ENCODE measurements at regions not wholly inside any gene's neighbourhood (a gene's known extent, or its start where the extent isn't known, plus 50 kb on each side); places are given as distances from the start of the nearest gene placed in this dataset.
"Not testable (repeated sequence)": the region's sequence is repeated elsewhere in the genome, so short reads cannot be mapped to it uniquely, and the experiment has no call there.

GRCh38 chr2:122523143-122523542 lies 767.7 kb downstream of the TSN start:
- DNase-seq: no peak

- no peak for DNase-seq
These were observed 768.5 kb downstream of the TSN start for GRCh38 chr2:122523981-122524380.

GRCh38 chr2:122525336-122525735 lies 769.9 kb downstream of the TSN start:
- no peak for DNase-seq

GRCh38 chr2:122528061-122528460 lies 772.6 kb downstream of the TSN start:
- DNase-seq: no peak

GRCh38 chr2:122528958-122529705 lies 773.7 kb downstream of the TSN start:
- no peak for DNase-seq

GRCh38 chr2:122530814-122531213 lies 775.4 kb downstream of the TSN start:
- no peak for DNase-seq

GRCh38 chr2:122531290-122532071 lies 776.0 kb downstream of the TSN start:
- no peak for DNase-seq

GRCh38 chr2:122532072-122532344 lies 776.6 kb downstream of the TSN start:
- DNase-seq: no peak

GRCh38 chr2:122532481-122532880 lies 777.0 kb downstream of the TSN start:
- no peak for DNase-seq

GRCh38 chr2:122535960-122536505 lies 780.6 kb downstream of the TSN start:
- DNase-seq: no peak

- DNase-seq: no peak
These were observed 783.9 kb downstream of the TSN start for GRCh38 chr2:122539311-122539710.

GRCh38 chr2:122539920-122540319 lies 784.5 kb downstream of the TSN start:
- no peak for DNase-seq

GRCh38 chr2:122542236-122542635 lies 786.8 kb downstream of the TSN start:
- DNase-seq: no peak

- DNase-seq: no peak
These were observed 787.2 kb downstream of the TSN start for GRCh38 chr2:122542646-122543045.

- no peak for DNase-seq
These were observed 788.4 kb downstream of the TSN start for GRCh38 chr2:122543815-122544214.

GRCh38 chr2:122545821-122546220 lies 790.4 kb downstream of the TSN start:
- DNase-seq: no peak

GRCh38 chr2:122562775-122563174 lies 807.3 kb downstream of the TSN start:
- DNase-seq: no peak

- DNase-seq: no peak
These were observed 808.3 kb downstream of the TSN start for GRCh38 chr2:122563781-122564180.

GRCh38 chr2:122564843-122565242 lies 809.4 kb downstream of the TSN start:
- no peak for DNase-seq

- DNase-seq: no peak
These were observed 809.9 kb downstream of the TSN start for GRCh38 chr2:122565364-122565763.

GRCh38 chr2:122570641-122571040 lies 815.2 kb downstream of the TSN start:
- no peak for DNase-seq

- DNase-seq: not testable (repeated sequence)
These were observed 816.0 kb downstream of the TSN start for GRCh38 chr2:122571471-122571870.

GRCh38 chr2:122575076-122575475 lies 819.6 kb downstream of the TSN start:
- no peak for DNase-seq

- DNase-seq: no peak
These were observed 827.9 kb downstream of the TSN start for GRCh38 chr2:122583159-122583917.

Data from stimulated activated CD4-positive, alpha-beta T cell treated with anti-CD3 and anti-CD28 coated beads, Interleukin-4, amount 100 ng/mL, for 4 hours (primary cell).